ENCODE measurements at regions not wholly inside any gene's neighbourhood (a gene's known extent, or its start where the extent isn't known, plus 50 kb on each side); places are given as distances from the start of the nearest gene placed in this dataset.

DNA sequence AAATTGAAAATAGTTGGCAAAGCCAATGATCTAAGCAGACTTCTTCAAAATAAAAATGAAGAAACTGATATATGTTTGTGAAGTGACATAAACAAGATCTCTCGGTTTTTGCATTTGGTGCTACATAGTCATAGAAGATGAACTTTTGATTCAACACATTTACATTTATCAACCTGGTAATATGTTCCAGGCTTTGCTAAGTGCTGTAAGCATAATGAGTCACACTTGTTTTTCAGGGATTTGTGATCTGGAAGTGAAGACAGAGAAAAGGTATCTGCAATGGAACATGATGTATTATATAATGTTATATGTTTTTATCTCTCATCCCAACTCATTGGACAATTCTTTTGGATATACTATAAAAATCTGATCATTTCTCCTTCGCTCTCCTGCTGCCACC is 801.4 kb downstream of the BRINP1 start:
- TF ChIP-seq, protein P1, sequence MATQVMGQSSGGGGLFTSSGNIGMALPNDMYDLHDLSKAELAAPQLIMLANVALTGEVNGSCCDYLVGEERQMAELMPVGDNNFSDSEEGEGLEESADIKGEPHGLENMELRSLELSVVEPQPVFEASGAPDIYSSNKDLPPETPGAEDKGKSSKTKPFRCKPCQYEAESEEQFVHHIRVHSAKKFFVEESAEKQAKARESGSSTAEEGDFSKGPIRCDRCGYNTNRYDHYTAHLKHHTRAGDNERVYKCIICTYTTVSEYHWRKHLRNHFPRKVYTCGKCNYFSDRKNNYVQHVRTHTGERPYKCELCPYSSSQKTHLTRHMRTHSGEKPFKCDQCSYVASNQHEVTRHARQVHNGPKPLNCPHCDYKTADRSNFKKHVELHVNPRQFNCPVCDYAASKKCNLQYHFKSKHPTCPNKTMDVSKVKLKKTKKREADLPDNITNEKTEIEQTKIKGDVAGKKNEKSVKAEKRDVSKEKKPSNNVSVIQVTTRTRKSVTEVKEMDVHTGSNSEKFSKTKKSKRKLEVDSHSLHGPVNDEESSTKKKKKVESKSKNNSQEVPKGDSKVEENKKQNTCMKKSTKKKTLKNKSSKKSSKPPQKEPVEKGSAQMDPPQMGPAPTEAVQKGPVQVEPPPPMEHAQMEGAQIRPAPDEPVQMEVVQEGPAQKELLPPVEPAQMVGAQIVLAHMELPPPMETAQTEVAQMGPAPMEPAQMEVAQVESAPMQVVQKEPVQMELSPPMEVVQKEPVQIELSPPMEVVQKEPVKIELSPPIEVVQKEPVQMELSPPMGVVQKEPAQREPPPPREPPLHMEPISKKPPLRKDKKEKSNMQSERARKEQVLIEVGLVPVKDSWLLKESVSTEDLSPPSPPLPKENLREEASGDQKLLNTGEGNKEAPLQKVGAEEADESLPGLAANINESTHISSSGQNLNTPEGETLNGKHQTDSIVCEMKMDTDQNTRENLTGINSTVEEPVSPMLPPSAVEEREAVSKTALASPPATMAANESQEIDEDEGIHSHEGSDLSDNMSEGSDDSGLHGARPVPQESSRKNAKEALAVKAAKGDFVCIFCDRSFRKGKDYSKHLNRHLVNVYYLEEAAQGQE (IDR thresholded peaks at IDR 0.05; ENCODE audit: borderline replicate concordance) = no peak
- TF ChIP-seq MXI1 (conservative IDR thresholded peaks at IDR 0.05; ENCODE audit: poor library complexity, severe bottlenecking) (no peak), EZH2 (IDR thresholded peaks at IDR 0.05; ENCODE audit: borderline replicate concordance, insufficient read depth, low read length, poor library complexity, severe bottlenecking) (no peak)
- H3F3A ChIP-seq (ENCODE audit: insufficient read depth, low read length, poor library complexity, severe bottlenecking) = no peaks in the 10 kb centered on the region
- H2AFZ ChIP-seq (ENCODE audit: low read depth, low read length) = no peak overlapping the region
- no peaks in the 10 kb centered on the region for H4K20me1 ChIP-seq (ENCODE audit: insufficient read depth)
- no peaks in the 10 kb centered on the region for H3K36me3 ChIP-seq (ENCODE audit: insufficient read depth, low read length)
- no peak overlapping the region for H3K4me3 ChIP-seq (ENCODE audit: low read length)
- no peaks in the 10 kb centered on the region for H3K79me2 ChIP-seq (replicated peaks; ENCODE audit: insufficient read depth, low read length)
- H3K4me2 ChIP-seq (ENCODE audit: low read length) = no peak overlapping the region
- H3K27me3 ChIP-seq (ENCODE audit: insufficient read depth, low read depth, low read length) = no peaks in the 10 kb centered on the region
- no peak overlapping the region for H3K9ac ChIP-seq (ENCODE audit: low read length)
- no peak overlapping the region for H3K27ac ChIP-seq (ENCODE audit: low read length)
- H3K9me2 ChIP-seq (ENCODE audit: insufficient read depth, low read length) = no peaks in the 10 kb centered on the region
- H3K9me3 ChIP-seq (ENCODE audit: low read length) = no peaks in the 10 kb centered on the region

DNA sequence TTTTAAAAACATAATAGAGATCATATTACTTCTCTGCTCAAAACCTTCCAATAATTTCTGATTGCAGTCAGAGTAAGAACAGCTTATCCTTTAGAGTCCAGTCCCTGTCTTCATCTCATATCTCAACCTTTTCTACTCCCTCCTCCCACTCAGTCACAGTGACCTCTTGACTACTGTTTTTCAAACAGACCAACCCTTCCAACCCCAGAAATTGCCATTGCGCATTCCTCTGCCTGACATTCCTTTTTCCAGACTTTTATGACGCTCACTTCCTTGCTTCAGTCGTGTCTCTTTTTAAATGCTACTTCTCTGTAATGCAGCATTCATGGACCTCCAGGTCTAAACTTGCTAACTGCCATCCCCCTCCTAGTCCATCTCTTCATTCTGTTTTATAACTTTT is 800.5 kb downstream of the BRINP1 start:
- no peak overlapping the region for H3K4me3 ChIP-seq (ENCODE audit: low read length)
- TF ChIP-seq TAF1 (IDR thresholded peaks at IDR 0.05; ENCODE audit: low read depth) (no peak), SMC3 (conservative IDR thresholded peaks at IDR 0.05; ENCODE audit: poor library complexity) (no peak), EZH2 (IDR thresholded peaks at IDR 0.05; ENCODE audit: borderline replicate concordance, insufficient read depth, low read length, poor library complexity, severe bottlenecking) (no peak), EP300 (conservative IDR thresholded peaks at IDR 0.05; ENCODE audit: poor library complexity, severe bottlenecking) (no peak), RAD21 (conservative IDR thresholded peaks at IDR 0.05) (no peak), POLR2AphosphoS5 (IDR thresholded peaks at IDR 0.05) (no peak), MXI1 (conservative IDR thresholded peaks at IDR 0.05; ENCODE audit: poor library complexity, severe bottlenecking) (no peak)
- TF ChIP-seq, protein P2, sequence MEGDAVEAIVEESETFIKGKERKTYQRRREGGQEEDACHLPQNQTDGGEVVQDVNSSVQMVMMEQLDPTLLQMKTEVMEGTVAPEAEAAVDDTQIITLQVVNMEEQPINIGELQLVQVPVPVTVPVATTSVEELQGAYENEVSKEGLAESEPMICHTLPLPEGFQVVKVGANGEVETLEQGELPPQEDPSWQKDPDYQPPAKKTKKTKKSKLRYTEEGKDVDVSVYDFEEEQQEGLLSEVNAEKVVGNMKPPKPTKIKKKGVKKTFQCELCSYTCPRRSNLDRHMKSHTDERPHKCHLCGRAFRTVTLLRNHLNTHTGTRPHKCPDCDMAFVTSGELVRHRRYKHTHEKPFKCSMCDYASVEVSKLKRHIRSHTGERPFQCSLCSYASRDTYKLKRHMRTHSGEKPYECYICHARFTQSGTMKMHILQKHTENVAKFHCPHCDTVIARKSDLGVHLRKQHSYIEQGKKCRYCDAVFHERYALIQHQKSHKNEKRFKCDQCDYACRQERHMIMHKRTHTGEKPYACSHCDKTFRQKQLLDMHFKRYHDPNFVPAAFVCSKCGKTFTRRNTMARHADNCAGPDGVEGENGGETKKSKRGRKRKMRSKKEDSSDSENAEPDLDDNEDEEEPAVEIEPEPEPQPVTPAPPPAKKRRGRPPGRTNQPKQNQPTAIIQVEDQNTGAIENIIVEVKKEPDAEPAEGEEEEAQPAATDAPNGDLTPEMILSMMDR (IDR thresholded peaks at IDR 0.05; ENCODE audit: poor library complexity, severe bottlenecking) = no peak
- TF ChIP-seq, protein P1 (IDR thresholded peaks at IDR 0.05; ENCODE audit: borderline replicate concordance) = no peak
- H3K4me2 ChIP-seq (ENCODE audit: low read length) = no peak overlapping the region
- H4K20me1 ChIP-seq (ENCODE audit: insufficient read depth) = no peaks in the 10 kb centered on the region
- no peaks in the 10 kb centered on the region for H3K79me2 ChIP-seq (replicated peaks; ENCODE audit: insufficient read depth, low read length)
- H3K9me2 ChIP-seq (ENCODE audit: insufficient read depth, low read length) = no peaks in the 10 kb centered on the region
- no peaks in the 10 kb centered on the region for H3K36me3 ChIP-seq (ENCODE audit: insufficient read depth, low read length)
- no peak overlapping the region for H3K9ac ChIP-seq (ENCODE audit: low read length)
- H3K27me3 ChIP-seq (ENCODE audit: insufficient read depth, low read depth, low read length) = no peaks in the 10 kb centered on the region
- H2AFZ ChIP-seq (ENCODE audit: low read depth, low read length) = no peak overlapping the region
- H3F3A ChIP-seq (ENCODE audit: insufficient read depth, low read length, poor library complexity, severe bottlenecking) = no peaks in the 10 kb centered on the region
- no peaks in the 10 kb centered on the region for H3K9me3 ChIP-seq (ENCODE audit: low read length)
- H3K27ac ChIP-seq (ENCODE audit: low read length) = no peak overlapping the region

Data from neural cell (in vitro differentiated cells).